Dedifferentiated amniotic fluid mesenchymal stem cell (primary cell): ENCODE measurements at regions not wholly inside any gene's neighbourhood (a gene's known extent, or its start where the extent isn't known, plus 50 kb on each side); places are given as distances from the start of the nearest gene placed in this dataset.

Source experiments
- DNase-seq: peaks from one replicate; pipeline ENCODE4 v3.0.0-alpha.2; 2016; ENCODE audit errors: extremely low spot score

DNA sequence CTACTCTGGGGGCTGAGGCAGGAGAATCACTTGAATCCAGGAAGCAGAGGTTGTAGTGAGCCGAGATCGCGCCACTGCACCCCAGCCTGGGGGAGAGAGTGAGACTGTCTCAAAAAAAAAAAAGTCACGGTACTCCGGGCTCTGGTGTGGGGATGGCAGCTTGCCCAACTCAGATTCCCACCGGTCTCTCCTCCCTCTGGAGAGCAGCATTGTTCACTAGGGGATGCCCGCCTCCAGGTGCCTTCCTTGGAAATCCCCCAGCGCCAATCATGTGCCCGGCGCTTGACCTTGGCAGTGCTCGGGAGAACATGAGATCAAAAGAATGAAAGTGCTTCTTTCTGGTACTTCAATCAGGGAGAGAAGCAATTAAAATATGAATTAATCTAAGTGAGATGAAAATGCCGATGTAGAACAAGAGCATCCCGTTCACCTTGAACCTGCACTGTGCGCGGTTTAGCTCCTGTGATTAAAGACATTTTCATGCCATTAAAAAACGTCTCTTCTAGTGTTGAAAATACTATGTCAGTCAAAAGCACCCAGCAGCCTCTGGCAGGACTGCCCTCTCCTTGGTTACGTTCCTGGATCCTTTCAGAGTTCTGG is 1127.3 kb upstream of the AUTS2 start:
- no peak for DNase-seq

GRCh38 chr7:68472688-68473087 is 1125.6 kb upstream of the AUTS2 start:
- DNase-seq: no peak

- DNase-seq: no peak
Measured at GRCh38 chr7:68474661-68475216, 1123.5 kb upstream of the AUTS2 start.

- no peak for DNase-seq
Measured at GRCh38 chr7:68476966-68477365, 1121.3 kb upstream of the AUTS2 start.

DNA sequence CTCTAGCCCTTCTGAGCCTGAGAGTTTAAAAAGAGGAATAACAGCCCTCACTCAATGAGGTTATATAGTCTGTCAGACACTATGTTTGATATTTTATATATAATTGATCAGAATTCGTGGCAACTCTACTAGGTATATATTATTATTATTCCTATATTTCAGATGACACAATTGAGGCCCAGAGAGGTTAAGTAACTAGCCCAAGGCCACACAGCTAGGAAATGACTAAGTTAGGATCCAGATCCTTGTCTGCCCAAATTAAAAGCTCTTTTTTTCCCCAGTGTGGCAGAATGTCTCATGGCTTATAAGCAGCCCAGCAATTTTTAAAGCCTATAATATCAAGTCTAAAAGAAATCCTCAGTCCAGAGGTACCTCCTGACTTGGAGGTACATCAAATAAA is 1119.9 kb upstream of the AUTS2 start:
- DNase-seq: no peak

DNA sequence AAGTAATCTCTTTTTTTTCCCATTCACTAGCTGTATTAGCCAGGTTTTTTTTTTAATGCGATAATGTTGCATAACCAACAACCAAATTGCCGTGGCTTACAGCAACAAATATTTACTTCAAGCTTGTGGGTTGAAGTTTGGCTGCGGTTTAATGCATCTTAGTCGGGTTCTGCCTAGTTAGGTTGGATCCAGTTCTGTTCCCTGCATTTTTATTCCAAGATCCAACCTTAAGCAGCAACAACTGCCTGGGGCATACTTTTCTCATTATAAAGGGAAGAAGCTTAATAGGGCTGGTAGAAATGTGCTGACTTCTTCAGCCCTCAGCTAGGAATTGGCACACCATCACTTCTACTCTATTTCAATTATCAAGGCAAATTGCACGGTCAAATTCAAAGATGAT is 1115.5 kb upstream of the AUTS2 start:
- no peak for DNase-seq

GRCh38 chr7:68484731-68485130 is 1113.5 kb upstream of the AUTS2 start:
- no peak for DNase-seq

- no peak for DNase-seq
Measured at GRCh38 chr7:68485253-68485917, 1112.9 kb upstream of the AUTS2 start.

DNA sequence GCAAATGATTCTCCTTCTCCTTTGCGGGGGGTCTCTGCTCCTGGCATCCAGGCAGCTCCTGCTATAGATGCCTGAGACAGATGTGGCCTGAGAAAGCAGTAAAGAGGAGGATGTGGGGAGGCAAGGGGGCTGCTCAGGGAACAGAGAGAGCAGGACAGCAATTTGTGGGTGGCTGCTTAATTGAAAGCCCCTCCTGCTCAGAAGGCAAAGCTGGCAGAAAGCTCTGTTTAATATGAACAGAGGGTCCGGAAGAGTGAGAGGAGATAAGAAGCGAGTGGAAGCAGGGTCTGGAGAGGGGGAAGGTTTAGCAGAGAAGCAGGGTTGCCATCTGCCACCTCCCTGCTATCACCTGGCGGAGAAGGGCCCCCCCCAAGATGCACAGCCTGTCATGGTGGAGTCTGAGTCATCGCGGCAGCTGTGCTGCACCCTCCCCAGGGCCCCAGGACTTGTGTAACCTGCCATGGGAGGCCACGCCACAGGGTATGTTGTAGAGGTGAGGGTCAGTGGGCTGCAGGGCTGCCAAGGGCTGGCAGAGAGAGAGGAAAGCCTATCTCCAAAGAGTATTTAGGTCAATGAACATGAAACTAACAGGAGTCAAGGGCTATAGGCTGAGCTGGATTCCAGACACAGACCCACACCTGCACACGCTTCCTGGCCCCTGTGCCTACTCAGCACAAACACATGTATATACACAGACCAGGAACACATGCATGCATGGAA is 1109.8 kb upstream of the AUTS2 start:
- DNase-seq: no peak

DNA sequence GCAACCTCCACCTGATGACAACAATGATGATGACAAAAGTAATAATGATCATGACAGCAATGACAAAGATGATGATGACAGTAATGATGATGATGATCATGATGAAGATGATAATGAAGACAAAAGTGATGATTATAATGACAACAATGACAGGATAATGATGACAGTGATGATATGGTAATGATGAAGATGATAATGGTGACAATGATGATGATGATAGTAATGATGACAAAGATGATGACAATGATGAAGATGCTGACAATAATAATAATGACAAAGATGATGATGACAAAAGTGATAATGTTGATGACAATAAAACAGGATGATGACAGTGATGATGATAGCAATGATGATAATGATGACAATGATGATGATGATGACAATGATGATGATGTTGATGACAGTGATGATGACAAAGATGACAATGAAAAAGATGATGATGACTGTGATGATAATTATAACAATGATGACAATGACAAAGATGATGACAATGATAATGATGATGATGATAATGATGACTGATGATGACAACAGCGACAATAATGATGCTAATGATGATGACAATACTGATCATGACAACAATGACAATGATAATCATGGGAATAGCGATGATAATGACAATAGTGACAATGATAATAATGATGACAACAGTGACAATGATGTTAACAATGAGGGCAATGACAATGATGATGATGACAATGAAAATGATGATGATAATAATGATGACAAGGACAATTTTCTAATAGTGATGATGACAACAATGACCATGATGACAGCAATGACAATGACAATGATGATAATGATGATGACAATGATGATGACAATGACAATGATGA is 1106.5 kb upstream of the AUTS2 start:
- no peak for DNase-seq

DNA sequence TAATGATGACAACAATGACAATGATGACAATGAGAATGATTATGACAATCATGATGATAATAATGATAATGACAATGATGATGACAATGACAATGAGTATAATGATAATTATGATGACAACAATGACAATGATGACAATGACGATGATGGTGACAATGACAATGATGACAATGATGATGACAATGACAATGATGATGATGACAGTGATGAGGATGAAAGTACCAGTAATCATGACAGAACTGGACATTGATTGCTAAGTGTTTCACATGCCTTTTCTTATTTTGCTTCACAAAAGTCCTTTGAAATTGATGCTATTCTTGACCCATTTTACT is 1106.0 kb upstream of the AUTS2 start:
- DNase-seq: no peak

- DNase-seq: no peak
Measured at GRCh38 chr7:68503400-68503799, 1094.9 kb upstream of the AUTS2 start.

DNA sequence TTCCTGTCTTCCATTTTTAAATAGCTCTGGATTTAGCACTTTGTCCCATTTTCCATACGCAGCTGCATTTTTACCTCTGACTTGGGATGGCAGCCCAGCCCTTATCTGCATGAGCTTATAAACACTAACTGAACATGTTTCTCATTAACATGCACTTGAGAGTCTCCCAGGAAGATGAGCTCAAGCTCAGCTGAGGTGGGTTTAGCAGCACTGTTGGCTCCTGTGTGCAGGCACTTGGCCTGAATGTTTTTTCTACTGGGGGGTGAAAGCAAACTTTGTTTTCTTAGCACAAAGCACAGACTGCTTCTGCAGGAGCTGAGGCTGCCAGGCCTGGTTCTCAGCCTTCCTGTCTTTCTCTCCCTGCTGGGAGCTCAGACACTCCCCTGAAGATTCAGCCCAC is 1093.6 kb upstream of the AUTS2 start:
- DNase-seq: no peak

- DNase-seq: no peak
Measured at GRCh38 chr7:68505721-68506120, 1092.6 kb upstream of the AUTS2 start.

GRCh38 chr7:68507668-68508067 is 1090.6 kb upstream of the AUTS2 start:
- DNase-seq: no peak

- DNase-seq: no peak
Measured at GRCh38 chr7:68509054-68509453, 1089.2 kb upstream of the AUTS2 start.

DNA sequence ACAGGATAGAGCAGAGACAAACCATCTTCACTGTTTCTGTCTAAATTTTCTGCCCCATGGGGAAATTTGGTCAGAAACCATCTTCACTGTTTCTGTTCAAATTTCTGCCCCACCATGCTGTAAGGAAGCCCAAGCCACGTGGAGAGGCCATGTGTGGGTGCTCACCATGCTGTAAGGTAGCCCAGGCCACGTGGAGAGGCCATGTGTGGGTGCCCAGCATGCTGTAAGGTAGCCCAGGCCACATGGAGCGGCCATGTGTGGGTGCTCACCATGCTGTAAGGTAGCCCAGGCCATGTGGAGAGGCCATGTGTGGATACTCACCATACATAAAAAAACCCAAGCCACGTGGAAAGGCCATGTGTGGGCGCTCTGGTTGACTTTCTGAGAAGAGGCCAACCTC is 1088.7 kb upstream of the AUTS2 start:
- no peak for DNase-seq

DNA sequence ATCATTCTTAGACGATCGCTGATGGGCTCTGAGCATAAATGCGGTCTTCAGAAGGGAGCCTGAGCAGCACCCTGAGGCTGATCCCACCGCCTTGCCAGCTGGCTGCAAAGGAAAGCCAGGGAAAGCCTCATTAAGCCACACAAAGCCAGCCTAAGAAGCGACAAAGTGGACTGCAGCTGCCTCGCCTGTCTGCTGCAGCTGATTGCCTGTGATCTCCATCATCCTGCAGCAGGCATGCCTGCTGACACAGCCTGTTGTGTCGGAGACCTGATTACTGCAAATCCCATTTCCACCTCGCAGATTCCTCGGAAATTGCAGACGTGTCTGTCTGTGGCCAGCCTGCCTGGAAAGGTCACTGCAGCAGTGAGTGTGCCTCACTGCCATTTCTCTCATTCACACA is 1087.0 kb upstream of the AUTS2 start:
- DNase-seq: no peak

GRCh38 chr7:68512466-68512865 is 1085.8 kb upstream of the AUTS2 start:
- no peak for DNase-seq

- DNase-seq: no peak
Measured at GRCh38 chr7:68518060-68518459, 1080.2 kb upstream of the AUTS2 start.

GRCh38 chr7:68524126-68524525 is 1074.1 kb upstream of the AUTS2 start:
- no peak for DNase-seq

GRCh38 chr7:68529221-68529620 is 1069.1 kb upstream of the AUTS2 start:
- DNase-seq: no peak
